ENCODE measurements at regions not wholly inside any gene's neighbourhood (a gene's known extent, or its start where the extent isn't known, plus 50 kb on each side); places are given as distances from the start of the nearest gene placed in this dataset.

DNA sequence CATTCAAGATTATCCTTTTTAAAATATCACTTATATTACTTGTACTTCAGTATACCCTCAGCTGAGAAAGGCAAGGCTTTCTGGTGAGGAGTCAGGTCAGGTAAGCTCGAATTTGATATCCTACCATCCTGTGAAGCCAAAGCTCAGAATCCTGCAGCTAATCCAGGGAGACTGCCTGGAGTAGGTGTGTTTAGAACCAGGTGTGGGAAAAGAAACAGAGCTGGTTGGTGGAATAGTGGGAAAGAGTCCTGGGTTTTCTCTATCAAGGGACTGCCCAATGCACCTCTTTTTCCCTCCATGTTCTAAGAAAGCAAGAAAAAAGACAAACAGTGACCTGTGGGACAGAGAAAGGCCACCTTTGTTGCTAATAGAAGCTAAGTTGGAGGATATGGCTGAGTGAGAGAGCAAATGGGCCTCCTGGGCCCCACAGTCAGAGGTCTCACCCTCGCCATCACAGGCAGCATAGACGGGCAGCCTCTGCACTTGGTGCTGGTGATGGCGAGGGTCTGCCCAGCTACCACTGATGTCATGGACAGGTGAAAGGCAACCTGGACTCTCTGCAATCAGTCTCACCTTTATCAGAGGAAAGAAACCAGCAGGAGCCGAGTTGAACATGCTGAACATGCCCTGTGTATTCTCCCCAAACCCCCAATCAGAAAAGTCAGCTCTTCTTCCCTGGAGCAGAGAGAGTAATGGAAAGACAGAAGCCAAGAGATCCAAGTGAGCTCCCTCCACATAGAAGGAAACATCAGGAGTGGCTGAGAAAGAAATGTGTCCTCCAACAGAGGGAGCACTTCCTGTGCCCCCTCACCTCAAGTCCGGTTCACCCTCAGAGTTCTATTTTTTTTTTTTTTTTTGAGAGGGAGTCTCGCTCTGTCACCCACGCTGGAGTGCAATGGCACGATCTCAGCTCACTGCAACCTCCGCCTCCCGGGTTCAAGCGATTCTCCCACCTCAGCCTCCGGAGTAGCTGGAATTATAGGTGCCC lies 491.3 kb downstream of the BUD13 start:
- TF ChIP-seq, protein P1, sequence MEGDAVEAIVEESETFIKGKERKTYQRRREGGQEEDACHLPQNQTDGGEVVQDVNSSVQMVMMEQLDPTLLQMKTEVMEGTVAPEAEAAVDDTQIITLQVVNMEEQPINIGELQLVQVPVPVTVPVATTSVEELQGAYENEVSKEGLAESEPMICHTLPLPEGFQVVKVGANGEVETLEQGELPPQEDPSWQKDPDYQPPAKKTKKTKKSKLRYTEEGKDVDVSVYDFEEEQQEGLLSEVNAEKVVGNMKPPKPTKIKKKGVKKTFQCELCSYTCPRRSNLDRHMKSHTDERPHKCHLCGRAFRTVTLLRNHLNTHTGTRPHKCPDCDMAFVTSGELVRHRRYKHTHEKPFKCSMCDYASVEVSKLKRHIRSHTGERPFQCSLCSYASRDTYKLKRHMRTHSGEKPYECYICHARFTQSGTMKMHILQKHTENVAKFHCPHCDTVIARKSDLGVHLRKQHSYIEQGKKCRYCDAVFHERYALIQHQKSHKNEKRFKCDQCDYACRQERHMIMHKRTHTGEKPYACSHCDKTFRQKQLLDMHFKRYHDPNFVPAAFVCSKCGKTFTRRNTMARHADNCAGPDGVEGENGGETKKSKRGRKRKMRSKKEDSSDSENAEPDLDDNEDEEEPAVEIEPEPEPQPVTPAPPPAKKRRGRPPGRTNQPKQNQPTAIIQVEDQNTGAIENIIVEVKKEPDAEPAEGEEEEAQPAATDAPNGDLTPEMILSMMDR (IDR thresholded peaks at IDR 0.05), result no peak
- no peak for TF ChIP-seq POLR2A (IDR thresholded peaks at IDR 0.05)
